HFFc6 (cell line): ENCODE measurements at regions not wholly inside any gene's neighbourhood (a gene's known extent, or its start where the extent isn't known, plus 50 kb on each side); places are given as distances from the start of the nearest gene placed in this dataset.

Experiments
- DNase-seq: peaks from one replicate; pipeline ENCODE4 v3.0.0-alpha.2; 2018
- H3K27ac Mint-ChIP-seq: 2 replicates; pipeline ENCODE4 v1.8.0; 2020; ENCODE audit warnings: mild to moderate bottlenecking, mixed read lengths
- H3K27me3 Mint-ChIP-seq: 2 replicates; pipeline ENCODE4 v1.8.0; 2021; ENCODE audit warnings: mild to moderate bottlenecking, moderate library complexity, mixed read lengths; ENCODE audit not compliant: insufficient read depth
- H3K36me3 Mint-ChIP-seq: 2 replicates; pipeline ENCODE4 v1.8.0; 2021; ENCODE audit warnings: low read depth, mixed read lengths
- H3K4me1 Mint-ChIP-seq: 2 replicates; pipeline ENCODE4 v1.8.0; 2020; ENCODE audit warnings: low read depth, mixed read lengths
- H3K4me3 Mint-ChIP-seq: 2 replicates; pipeline ENCODE4 v1.8.0; 2020; ENCODE audit warnings: mild to moderate bottlenecking, moderate library complexity, mixed read lengths
- H3K9me3 Mint-ChIP-seq: 2 replicates; pipeline ENCODE4 v1.8.0; 2020; ENCODE audit warnings: mild to moderate bottlenecking, mixed read lengths
- CTCF ChIP-seq: fragments of 200-600 bp; sonication (generic); IDR thresholded peaks from 2 replicates; pipeline ENCODE4 v1.5.0; 2021; ENCODE audit warnings: antibody characterized with exemption, mild to moderate bottlenecking

GRCh38 chrX:145563159-145563558 is 254.5 kb upstream of the SLITRK2 start:
- no peaks in the 10 kb centered on the region for H3K4me1 Mint-ChIP-seq
- no peaks in the 10 kb centered on the region for H3K36me3 Mint-ChIP-seq
- no peak for DNase-seq
- H3K27ac Mint-ChIP-seq: no peak overlapping the region
- H3K4me3 Mint-ChIP-seq: no peak overlapping the region
- no peaks in the 10 kb centered on the region for H3K27me3 Mint-ChIP-seq
- peaks cover 20% of the 10 kb centered on the region for H3K9me3 Mint-ChIP-seq
- TF ChIP-seq CTCF: no peak

- Mint-ChIP-seq H3K9me3 (0 out of 2 replicates have a peak, but pooled peaks cover 3% of the 10 kb centered on the region), H3K4me3 (no peak overlapping the region), H3K4me1 (no peaks in the 10 kb centered on the region), H3K36me3 (no peaks in the 10 kb centered on the region), H3K27me3 (no peaks in the 10 kb centered on the region), H3K27ac (no peak overlapping the region)
- DNase-seq: no peak
- no peak for TF ChIP-seq CTCF
These were observed 207.6 kb upstream of the SLITRK2 start for GRCh38 chrX:145609951-145610511.

GRCh38 chrX:145613894-145614293 is 203.7 kb upstream of the SLITRK2 start:
- Mint-ChIP-seq H3K27ac (no peak overlapping the region), H3K4me1 (no peaks in the 10 kb centered on the region), H3K27me3 (no peaks in the 10 kb centered on the region), H3K4me3 (no peak overlapping the region), H3K9me3 (peaks cover 10% of the 10 kb centered on the region), H3K36me3 (no peaks in the 10 kb centered on the region)
- no peak for DNase-seq
- TF ChIP-seq CTCF: no peak

GRCh38 chrX:145620666-145621065 is 197.0 kb upstream of the SLITRK2 start:
- Mint-ChIP-seq H3K4me1 (no peaks in the 10 kb centered on the region), H3K27ac (no peak overlapping the region), H3K4me3 (no peak overlapping the region), H3K36me3 (no peaks in the 10 kb centered on the region), H3K9me3 (peaks cover 6% of the 10 kb centered on the region), H3K27me3 (no peaks in the 10 kb centered on the region)
- TF ChIP-seq CTCF: no peak
- DNase-seq: no peak

GRCh38 chrX:145623453-145623852 is 194.2 kb upstream of the SLITRK2 start:
- no peak for TF ChIP-seq CTCF
- H3K36me3 Mint-ChIP-seq: no peaks in the 10 kb centered on the region

GRCh38 chrX:145630081-145630480 is 187.5 kb upstream of the SLITRK2 start:
- H3K27me3 Mint-ChIP-seq: no peaks in the 10 kb centered on the region
- no peaks in the 10 kb centered on the region for H3K4me1 Mint-ChIP-seq
- peaks cover 24% of the 10 kb centered on the region for H3K9me3 Mint-ChIP-seq
- H3K36me3 Mint-ChIP-seq: no peaks in the 10 kb centered on the region
- H3K4me3 Mint-ChIP-seq: no peak overlapping the region
- H3K27ac Mint-ChIP-seq: no peak overlapping the region
- TF ChIP-seq CTCF: no peak
- DNase-seq: no peak

More at GRCh38 chrX:145623453-145623852, 194.2 kb upstream of the SLITRK2 start:
- Mint-ChIP-seq H3K27ac (no peak overlapping the region), H3K27me3 (no peaks in the 10 kb centered on the region), H3K4me1 (no peaks in the 10 kb centered on the region), H3K9me3 (peaks cover 12% of the 10 kb centered on the region; the same call in 1 of the 2 replicates), H3K4me3 (no peak overlapping the region)
- no peak for DNase-seq
